H1 (cell line): ENCODE measurements at regions not wholly inside any gene's neighbourhood (a gene's known extent, or its start where the extent isn't known, plus 50 kb on each side); places are given as distances from the start of the nearest gene placed in this dataset.

Experiments
- CTCF ChIA-PET: fragments of 300-600 bp; sonication (Branson Sonifier 250); formaldehyde crosslinking; loops from one replicate; lab custom pipeline; 2021; ENCODE audit not compliant: partially characterized antibody; lab: Charles Lee
- POLR2A ChIA-PET: fragments of 300-600 bp; sonication (Branson Sonifier 250); formaldehyde crosslinking; loops from one replicate; lab custom pipeline; 2021; ENCODE audit warnings: inconsistent platforms; ENCODE audit not compliant: partially characterized antibody; lab: Charles Lee
- DNase-seq, 2 experiments: peaks; one replicate each; pipeline versions ENCODE4 v3.0.0 to v3.0.0-alpha.2; 2010 to 2022; ENCODE audit warnings: low spot score in 2 of 2, low read depth in 1 of 2, mixed read lengths in 1 of 2
- FAIRE-seq: peaks from 2 replicates; lab custom pipeline; 2011; peaks lifted over from hg19 to GRCh38; lab: Jason Lieb, UNC
- H2AFZ ChIP-seq: 2 replicates; pipeline ENCODE4 v1.8.1; 2012; ENCODE audit warnings: low read length, inconsistent platforms
- H2AK5ac ChIP-seq: 2 replicates; pipeline ENCODE4 v1.6.1; 2013; ENCODE audit warnings: low read depth, low read length
- H2BK120ac ChIP-seq: replicated peaks from 2 replicates; pipeline ENCODE3; 2013; ENCODE audit warnings: low read depth, low read length, inconsistent platforms
- H2BK12ac ChIP-seq: 2 replicates; pipeline ENCODE4 v1.6.1; 2013; ENCODE audit warnings: low read depth, low read length
- H2BK15ac ChIP-seq: 2 replicates; pipeline ENCODE4 v1.6.1; 2013; ENCODE audit warnings: low read length
- H2BK20ac ChIP-seq: 2 replicates; pipeline ENCODE4 v1.6.1; 2013; ENCODE audit warnings: low read length
- H2BK5ac ChIP-seq: 2 replicates; pipeline ENCODE4 v1.6.1; 2013; ENCODE audit warnings: low read depth, low read length
- H3K14ac ChIP-seq: 2 replicates; pipeline ENCODE4 v1.6.1; 2013; ENCODE audit warnings: inconsistent platforms; ENCODE audit not compliant: insufficient read length
- H3K18ac ChIP-seq: 2 replicates; pipeline ENCODE4 v1.6.1; 2013; ENCODE audit warnings: low read length; ENCODE audit errors: extremely low read depth
- H3K23ac ChIP-seq: 2 replicates; pipeline ENCODE4 v1.6.1; 2013; ENCODE audit warnings: inconsistent platforms; ENCODE audit not compliant: insufficient read length
- H3K23me2 ChIP-seq: 2 replicates; pipeline ENCODE4 v1.6.1; 2013; ENCODE audit warnings: low read depth, low read length
- H3K27ac ChIP-seq: 2 replicates; pipeline ENCODE4 v1.6.1; 2011; ENCODE audit warnings: low read depth, low read length, inconsistent platforms
- H3K27me3 ChIP-seq, 4 experiments: replicated peaks in 1 of 4; 1 replicate in 1 of 4; 2 replicates in 3 of 4; pipeline versions ENCODE4 v1.6.1 to v1.8.1; 2011 to 2013; ENCODE audit warnings: low read length in 3 of 4, mild to moderate bottlenecking in 3 of 4, inconsistent platforms in 2 of 4, mixed read lengths in 2 of 4, moderate library complexity in 1 of 4; ENCODE audit not compliant: control insufficient read depth in 3 of 4, insufficient read depth in 3 of 4; ENCODE audit errors: extremely low read depth in 1 of 4
- H3K36me3 ChIP-seq, 4 experiments: 2 replicates each; pipeline versions ENCODE4 v1.6.1 to v1.8.1; 2011 to 2013; ENCODE audit warnings: mild to moderate bottlenecking in 4 of 4, low read length in 3 of 4, moderate library complexity in 2 of 4, control low read depth in 1 of 4, inconsistent platforms in 1 of 4; ENCODE audit not compliant: insufficient read depth in 4 of 4, control insufficient read depth in 2 of 4
- H3K4ac ChIP-seq: replicated peaks from 2 replicates; pipeline ENCODE3; 2013; ENCODE audit warnings: low read length, low read depth, mixed read lengths, inconsistent platforms; ENCODE audit not compliant: insufficient read length
- H3K4me1 ChIP-seq, 4 experiments: replicated peaks in 1 of 4; 1 replicate in 1 of 4; 2 replicates in 3 of 4; pipeline versions ENCODE4 v1.6.1 to v1.8.1; 2011 to 2013; ENCODE audit warnings: low read length in 3 of 4, inconsistent platforms in 2 of 4, mixed read lengths in 1 of 4; ENCODE audit not compliant: insufficient read depth in 4 of 4, control insufficient read depth in 3 of 4
- H3K4me2 ChIP-seq, 2 experiments: 2 replicates each; pipeline versions ENCODE4 v1.6.1 to v1.8.1; 2011 to 2013; ENCODE audit warnings: low read depth in 2 of 2, low read length in 2 of 2, control low read depth in 1 of 2, inconsistent platforms in 1 of 2, mild to moderate bottlenecking in 1 of 2; ENCODE audit not compliant: insufficient read depth in 1 of 2
- H3K4me3 ChIP-seq, 4 experiments: fragments of 200-600, 300-600 bp in 1 of 4; sonication (generic), shearing (Covaris generic), sonication (Bioruptor Twin) in 1 of 4; 2 replicates each; pipeline versions ENCODE4 v1.5.1 to v1.8.1; 2011 to 2016; ENCODE audit warnings: low read length in 4 of 4, low read depth in 3 of 4, control low read depth in 2 of 4, inconsistent platforms in 2 of 4, mild to moderate bottlenecking in 2 of 4, mixed read lengths in 1 of 4, moderate library complexity in 1 of 4; ENCODE audit not compliant: insufficient read depth in 2 of 4; ENCODE audit errors: extremely low read depth in 1 of 4
- H3K56ac ChIP-seq: replicated peaks from 2 replicates; pipeline ENCODE3; 2013; ENCODE audit warnings: low read depth, mild to moderate bottlenecking, mixed read lengths, low read length, inconsistent platforms; ENCODE audit not compliant: insufficient read length
- H3K79me1 ChIP-seq: 2 replicates; pipeline ENCODE4 v1.6.1; 2013; ENCODE audit warnings: low read depth, low read length, control low read depth
- H3K79me2 ChIP-seq, 2 experiments: 2 replicates each; pipeline versions ENCODE4 v1.6.1 to v1.8.1; 2012 to 2013; ENCODE audit warnings: low read length in 2 of 2, mild to moderate bottlenecking in 2 of 2, inconsistent platforms in 1 of 2; ENCODE audit not compliant: insufficient read depth in 2 of 2, control insufficient read depth in 1 of 2
- H3K9ac ChIP-seq, 4 experiments: replicated peaks in 1 of 4; 1 replicate in 1 of 4; 2 replicates in 3 of 4; pipeline versions ENCODE4 v1.6.1 to v1.8.1; 2011 to 2013; ENCODE audit warnings: low read depth in 3 of 4, low read length in 3 of 4, control low read depth in 2 of 4, mild to moderate bottlenecking in 2 of 4, moderate library complexity in 2 of 4, inconsistent platforms in 1 of 4; ENCODE audit errors: extremely low read depth in 1 of 4
- H3K9me3 ChIP-seq, 2 experiments: 2 replicates each; pipeline versions ENCODE4 v1.6.1 to v1.8.1; 2012 to 2013; ENCODE audit warnings: mild to moderate bottlenecking in 2 of 2, moderate library complexity in 2 of 2, control low read depth in 1 of 2, inconsistent platforms in 1 of 2, low read depth in 1 of 2, low read length in 1 of 2, mixed read lengths in 1 of 2; ENCODE audit not compliant: insufficient read depth in 2 of 2
- H4K20me1 ChIP-seq, 2 experiments: replicated peaks in 1 of 2; 2 replicates each; pipeline versions ENCODE3 to v1.8.1; 2011 to 2013; ENCODE audit warnings: inconsistent platforms in 2 of 2, low read length in 2 of 2, mild to moderate bottlenecking in 1 of 2; ENCODE audit not compliant: insufficient read depth in 2 of 2, control insufficient read depth in 1 of 2
- H4K5ac ChIP-seq: 2 replicates; pipeline ENCODE4 v1.6.1; 2013; ENCODE audit warnings: low read length, low read depth, mixed read lengths, inconsistent platforms; ENCODE audit not compliant: insufficient read length
- H4K8ac ChIP-seq: 2 replicates; pipeline ENCODE4 v1.8.0; 2013; ENCODE audit warnings: mild to moderate bottlenecking, moderate library complexity, low read length, inconsistent platforms; ENCODE audit not compliant: insufficient read depth; ENCODE audit errors: extremely low read depth
- H4K91ac ChIP-seq: replicated peaks from 2 replicates; pipeline ENCODE3; 2013; ENCODE audit warnings: low read length, mixed read lengths, inconsistent platforms; ENCODE audit not compliant: insufficient read length
- GTF2F1 ChIP-seq: IDR thresholded peaks from 2 replicates; pipeline ENCODE4 v1.6.1; 2012; ENCODE audit warnings: low read depth, low read length, improper control_type of control experiment, borderline replicate concordance
- HDAC2 ChIP-seq, 2 experiments: fragments of 300-600 bp in 1 of 2; sonication (generic) in 1 of 2; IDR thresholded peaks; 2 replicates each; pipeline ENCODE4 v1.6.1; 2011 to 2012; ENCODE audit warnings: low read depth in 2 of 2, low read length in 2 of 2, mild to moderate bottlenecking in 2 of 2, moderate library complexity in 2 of 2, borderline replicate concordance in 1 of 2, inconsistent platforms in 1 of 2
- KDM4A ChIP-seq: IDR thresholded peaks from one replicate; pipeline ENCODE4 v1.7.1; 2012; ENCODE audit warnings: low read depth, mild to moderate bottlenecking, moderate library complexity, low read length, inconsistent platforms; ENCODE audit not compliant: severe bottlenecking
- NRF1 ChIP-seq: IDR thresholded peaks from 2 replicates; pipeline ENCODE4 v1.6.1; 2011; ENCODE audit warnings: mild to moderate bottlenecking, low read depth, low read length, improper control_type of control experiment
- RXRA ChIP-seq: IDR thresholded peaks from 2 replicates; pipeline ENCODE4 v1.6.1; 2011; ENCODE audit warnings: low read depth, mild to moderate bottlenecking, low read length, moderate library complexity; ENCODE audit not compliant: insufficient read depth
- SIN3A ChIP-seq, 2 experiments: IDR thresholded peaks in 1 of 2; conservative IDR thresholded peaks in 1 of 2; 2 replicates each; pipeline ENCODE4 v1.6.1; 2011 to 2012; ENCODE audit warnings: low read length in 2 of 2, improper control_type of control experiment in 1 of 2, low read depth in 1 of 2, mild to moderate bottlenecking in 1 of 2
- TBP ChIP-seq: IDR thresholded peaks from 2 replicates; pipeline ENCODE4 v1.6.1; 2011; ENCODE audit warnings: low read depth, low read length, improper control_type of control experiment
- USF2 ChIP-seq: IDR thresholded peaks from 2 replicates; pipeline ENCODE4 v1.6.1; 2011; ENCODE audit warnings: low read length, improper control_type of control experiment
- WGBS, 2 experiments: shearing (Covaris generic) in 1 of 2; methylation state at CpG; one replicate each; pipeline versions ENCODE4 v1.1.6 to v1.1.7; 2013 to 2015; ENCODE audit warnings: low lambda C conversion rate in 2 of 2, mixed read lengths in 2 of 2, inconsistent platforms in 1 of 2, low coverage in 1 of 2, missing lambda C conversion rate in 1 of 2; ENCODE audit not compliant: insufficient replicate concordance in 2 of 2, insufficient coverage in 1 of 2, insufficient read length in 1 of 2; ENCODE audit errors: extremely low coverage in 1 of 2, missing lambda C conversion rate in 1 of 2; 5-methylcytosine and 5-hydroxymethylcytosine counted together

- ChIA-PET CTCF (interaction anchor here (0.6 to 1.5 kb wide), 4 partner anchors 21 to 86 kb away, joined by 4 to 5 read pairs (median 4); no protein-coding TSS in a partner anchor), POLR2A (interaction anchor here (0.8 to 4.1 kb wide), 2 partner anchors 81 to 88 kb away, joined by 3 to 16 read pairs; partner anchors contain the start of gene FTH1)
- no peaks in the 10 kb centered on the region for H3K79me2 ChIP-seq
- no peak overlapping the region for H3K4ac ChIP-seq
- H2BK20ac ChIP-seq, result no peak overlapping the region
- H2BK15ac ChIP-seq, result no peak overlapping the region
- H2AFZ ChIP-seq, result no peak overlapping the region
- no peaks in the 10 kb centered on the region for H4K20me1 ChIP-seq
- no peak overlapping the region for H2BK5ac ChIP-seq
- no peaks in the 10 kb centered on the region for H3K36me3 ChIP-seq
- H3K4me3 ChIP-seq, result no peak overlapping the region
- H3K18ac ChIP-seq, result no peak overlapping the region
- no peak overlapping the region for H3K14ac ChIP-seq
- no peak for DNase-seq
- H2BK120ac ChIP-seq, result no peak overlapping the region
- H3K27ac ChIP-seq, result no peak overlapping the region
- H2BK12ac ChIP-seq, result no peak overlapping the region
- no peak overlapping the region for H4K91ac ChIP-seq
- 92% methylated on average over 1 of the region's 1 CpG; no CpG with 5 or more reads in 1 of the 2 experiments for WGBS, 2 experiments
- H3K56ac ChIP-seq, result no peak overlapping the region
- no peak overlapping the region for H4K5ac ChIP-seq
- no peak overlapping the region for H4K8ac ChIP-seq
- H3K9ac ChIP-seq, result no peak overlapping the region
- H3K79me1 ChIP-seq, result no peaks in the 10 kb centered on the region
- FAIRE-seq, result no peak
- H3K23me2 ChIP-seq, result no peaks in the 10 kb centered on the region
- no peaks in the 10 kb centered on the region for H3K27me3 ChIP-seq
- no peak overlapping the region for H2AK5ac ChIP-seq
- H3K4me1 ChIP-seq, result no peaks in the 10 kb centered on the region
- H3K23ac ChIP-seq, result no peak overlapping the region
- no peaks in the 10 kb centered on the region for H3K9me3 ChIP-seq
- H3K4me2 ChIP-seq, result no peak overlapping the region
- TF ChIP-seq USF2, result no peak
- TF ChIP-seq HDAC2 (IDR thresholded peaks at IDR 0.05; ENCODE audit: borderline replicate concordance in 1 of 2, low read depth in 2 of 2, low read length in 2 of 2), result no peak
- TF ChIP-seq KDM4A, result no peak
- TF ChIP-seq RXRA, result no peak
- TF ChIP-seq SIN3A (conservative IDR thresholded peaks at IDR 0.05 in 1 of 2, IDR thresholded peaks at IDR 0.05 in 1 of 2; ENCODE audit: low read depth in 1 of 2, low read length in 2 of 2), result no peak
- no peak for TF ChIP-seq TBP
- TF ChIP-seq NRF1, result no peak
- no peak for TF ChIP-seq GTF2F1
Observed at GRCh38 chr11:62048100-62048499, 75.7 kb upstream of the INCENP start.
